Bronchial epithelial cell (primary cell): ENCODE measurements at regions not wholly inside any gene's neighbourhood (a gene's known extent, or its start where the extent isn't known, plus 50 kb on each side); places are given as distances from the start of the nearest gene placed in this dataset.

ENCODE experiments used
- DNase-seq: peaks from one replicate; pipeline ENCODE4 v3.0.0-alpha.2; 2010; ENCODE audit warnings: low read depth
- FAIRE-seq: peaks from 2 replicates; lab custom pipeline; 2011; peaks lifted over from hg19 to GRCh38; lab: Jason Lieb, UNC
- H3K27me3 ChIP-seq: 2 replicates; pipeline ENCODE4 v1.5.1; 2011; ENCODE audit warnings: low read length; ENCODE audit not compliant: control insufficient read depth, insufficient read depth
- H3K36me3 ChIP-seq: 2 replicates; pipeline ENCODE4 v1.5.1; 2011; ENCODE audit warnings: low read length; ENCODE audit not compliant: control insufficient read depth, insufficient read depth
- H3K4me3 ChIP-seq: 2 replicates; pipeline ENCODE4 v1.5.1; 2011; ENCODE audit warnings: mild to moderate bottlenecking, low read depth, low read length, control low read depth
- CTCF ChIP-seq: IDR thresholded peaks from 2 replicates; pipeline ENCODE4 v1.5.1; 2011; ENCODE audit warnings: mild to moderate bottlenecking, moderate library complexity, low read length, control low read depth, inconsistent platforms; ENCODE audit not compliant: insufficient read depth, severe bottlenecking

- Histone ChIP-seq H3K36me3 (no peaks in the 10 kb centered on the region), H3K4me3 (no peak overlapping the region), H3K27me3 (no peaks in the 10 kb centered on the region)
- TF ChIP-seq CTCF: no peak
- FAIRE-seq: no peak
- no peak for DNase-seq
Observed at GRCh38 chr4:53778155-53778554, 186.9 kb upstream of the LNX1 start.

- no peaks in the 10 kb centered on the region for H3K36me3 ChIP-seq
- FAIRE-seq (no peak), DNase-seq (peak; percentile 80)
- no peak for TF ChIP-seq CTCF
- H3K27me3 ChIP-seq: no peaks in the 10 kb centered on the region
- H3K4me3 ChIP-seq: no peak overlapping the region
Observed at GRCh38 chr4:53777244-53777984, 186.1 kb upstream of the LNX1 start.

- Histone ChIP-seq H3K36me3 (no peaks in the 10 kb centered on the region), H3K4me3 (no peak overlapping the region), H3K27me3 (no peaks in the 10 kb centered on the region)
- no peak for TF ChIP-seq CTCF
- FAIRE-seq (no peak), DNase-seq (no peak)
Observed at GRCh38 chr4:53776141-53776540, 184.9 kb upstream of the LNX1 start.

- H3K4me3 ChIP-seq: no peak overlapping the region
- FAIRE-seq: peak; percentile 36
- no peak for DNase-seq
- TF ChIP-seq CTCF: no peak
- H3K27me3 ChIP-seq: no peaks in the 10 kb centered on the region
- H3K36me3 ChIP-seq: no peaks in the 10 kb centered on the region
Observed at GRCh38 chr4:53775381-53775780, 184.1 kb upstream of the LNX1 start.

- no peak for TF ChIP-seq CTCF
- DNase-seq (no peak), FAIRE-seq (no peak)
- H3K4me3 ChIP-seq: no peak overlapping the region
- no peaks in the 10 kb centered on the region for H3K27me3 ChIP-seq
- H3K36me3 ChIP-seq: no peaks in the 10 kb centered on the region
Observed at GRCh38 chr4:53771326-53771725, 180.0 kb upstream of the LNX1 start.

- Histone ChIP-seq H3K27me3 (no peaks in the 10 kb centered on the region), H3K4me3 (no peak overlapping the region), H3K36me3 (no peaks in the 10 kb centered on the region)
- DNase-seq (no peak), FAIRE-seq (no peak)
- TF ChIP-seq CTCF: no peak
Observed at GRCh38 chr4:53767482-53767881, 176.2 kb upstream of the LNX1 start.
